A549 (cell line): ENCODE measurements at regions not wholly inside any gene's neighbourhood (a gene's known extent, or its start where the extent isn't known, plus 50 kb on each side); places are given as distances from the start of the nearest gene placed in this dataset.

ENCODE experiments used
- ATAC-seq, 2 experiments: fragments of 200-7000 bp in 1 of 2; fragments of >200 bp in 1 of 2; cut with Nextera tagmentation in 1 of 2; cut with Tn5 transposase in 1 of 2; 3 replicates each; pipeline versions ENCODE4 v1.8.0 to v1.9.1; 2018 to 2020; ENCODE audit warnings: mild to moderate bottlenecking in 1 of 2, moderate library complexity in 1 of 2
- CTCF ChIA-PET: fragments of 300-600 bp; sonication (Branson Sonifier 250); formaldehyde crosslinking; extraction: SDS; loops from one replicate; lab custom pipeline; 2021; ENCODE audit warnings: antibody characterized with exemption, inconsistent platforms; lab: Yijun Ruan, JAX
- POLR2A ChIA-PET: fragments of 350-600 bp; formaldehyde crosslinking; extraction: SDS; loops from one replicate; lab custom pipeline; 2021; ENCODE audit warnings: antibody characterized with exemption, inconsistent platforms; lab: Yijun Ruan, JAX
- DNase-seq, 2 experiments: peaks; one replicate each; pipeline versions ENCODE4 v3.0.0 to v3.0.0-alpha.2; 2011 to 2016; ENCODE audit warnings: low read depth in 1 of 2, low spot score in 1 of 2
- FAIRE-seq: peaks from 2 replicates; lab custom pipeline; 2011; peaks lifted over from hg19 to GRCh38; lab: Jason Lieb, UNC
- H3K27ac ChIP-seq, 2 experiments: fragments of >200 bp; sonication (Bioruptor Twin); formaldehyde crosslinking; 3 replicates each; pipeline ENCODE4 v1.5.1; 2016 to 2017
- H3K4me1 ChIP-seq: fragments of >200 bp; sonication (Bioruptor Twin); formaldehyde crosslinking; 3 replicates; pipeline ENCODE4 v1.6.1; 2016
- H3K4me2 ChIP-seq: fragments of >200 bp; sonication (Bioruptor Twin); formaldehyde crosslinking; 3 replicates; pipeline ENCODE4 v1.6.1; 2016
- H3K4me3 ChIP-seq: fragments of >200 bp; sonication (Bioruptor Twin); formaldehyde crosslinking; 3 replicates; pipeline ENCODE4 v1.5.1; 2016
- H3K9me3 ChIP-seq: fragments of >200 bp; sonication (Bioruptor Twin); formaldehyde crosslinking; 3 replicates; pipeline ENCODE4 v1.6.1; 2016
- BHLHE40 ChIP-seq: IDR thresholded peaks from 2 replicates; pipeline ENCODE4 v1.6.1; 2012; ENCODE audit warnings: low read depth, low read length, inconsistent platforms
- CBX2 ChIP-seq: fragments of 200-600 bp; sonication (generic); IDR thresholded peaks from 2 replicates; pipeline ENCODE4 v1.6.1; 2016; ENCODE audit warnings: low read depth, mild to moderate bottlenecking, borderline replicate concordance
- EHMT2 ChIP-seq: fragments of 200-600 bp; sonication (generic); IDR thresholded peaks from 2 replicates; pipeline ENCODE4 v1.6.1; 2016; ENCODE audit warnings: antibody characterized with exemption, low read depth, mild to moderate bottlenecking, moderate library complexity
- ESRRA ChIP-seq: fragments of 150-350 bp; IDR thresholded peaks from 2 replicates; pipeline ENCODE4 v1.6.1; 2014; ENCODE audit warnings: mild to moderate bottlenecking, low read length, borderline replicate concordance
- FOXS1 ChIP-seq: fragments of 250-450 bp; sonication (Bioruptor Pico); IDR thresholded peaks from 2 replicates; pipeline ENCODE4 v1.5.0; 2020; ENCODE audit warnings: mild to moderate bottlenecking, moderate library complexity
- HDAC2 ChIP-seq: fragments of 200-600 bp; sonication (generic); IDR thresholded peaks from 2 replicates; pipeline ENCODE4 v1.6.1; 2016
- HEYL ChIP-seq: fragments of 250-450 bp; sonication (Bioruptor Pico); IDR thresholded peaks from 2 replicates; pipeline ENCODE4 v1.8.0; 2021; ENCODE audit warnings: mild to moderate bottlenecking, moderate library complexity
- JUN ChIP-seq, 2 experiments: fragments of >200 bp; sonication (Bioruptor Twin); formaldehyde crosslinking; IDR thresholded peaks; 2 replicates in 1 of 2; 3 replicates in 1 of 2; pipeline ENCODE4 v1.6.1; 2016 to 2017
- JUNB ChIP-seq: fragments of >200 bp; sonication (Bioruptor Twin); formaldehyde crosslinking; IDR thresholded peaks from 2 replicates; pipeline ENCODE4 v1.6.1; 2016
- MAFK ChIP-seq: fragments of 450-650 bp; IDR thresholded peaks from 2 replicates; pipeline ENCODE4 v1.6.1; 2014; ENCODE audit not compliant: partially characterized antibody
- NFE2L2 ChIP-seq: fragments of 150-350 bp; conservative IDR thresholded peaks from 2 replicates; pipeline ENCODE4 v1.6.1; 2014; ENCODE audit warnings: low read length
- NPAS2 ChIP-seq: fragments of 250-450 bp; sonication (Bioruptor Pico); IDR thresholded peaks from 2 replicates; pipeline ENCODE4 v1.8.0; 2022; ENCODE audit warnings: mild to moderate bottlenecking, moderate library complexity, borderline replicate concordance
- NR3C1 ChIP-seq: fragments of >200 bp; sonication (Bioruptor Twin); formaldehyde crosslinking; IDR thresholded peaks from 3 replicates; pipeline ENCODE4 v1.6.1; 2017
- PHF8 ChIP-seq: fragments of 200-600 bp; sonication (generic); IDR thresholded peaks from 2 replicates; pipeline ENCODE4 v1.6.1; 2016; ENCODE audit warnings: low read depth, mild to moderate bottlenecking, antibody characterized with exemption, moderate library complexity, borderline replicate concordance
- RAD21 ChIP-seq, 2 experiments: fragments of >200 bp in 1 of 2; sonication (Bioruptor Twin) in 1 of 2; formaldehyde crosslinking in 1 of 2; IDR thresholded peaks in 1 of 2; conservative IDR thresholded peaks in 1 of 2; 2 replicates in 1 of 2; 3 replicates in 1 of 2; pipeline ENCODE4 v1.6.1; 2012 to 2018; ENCODE audit warnings: inconsistent platforms in 1 of 2
- SMC3 ChIP-seq: fragments of >200 bp; sonication (Bioruptor Twin); formaldehyde crosslinking; IDR thresholded peaks from 3 replicates; pipeline ENCODE4 v1.6.1; 2018; ENCODE audit warnings: inconsistent platforms
- TFCP2L1 ChIP-seq: fragments of 250-450 bp; sonication (Bioruptor Pico); IDR thresholded peaks from 2 replicates; pipeline ENCODE4 v1.5.0; 2021; ENCODE audit warnings: mild to moderate bottlenecking
- WGBS: methylation state at CpG from one replicate; pipeline ENCODE4 v1.1.6; 2017; ENCODE audit errors: missing lambda C conversion rate; 5-methylcytosine and 5-hydroxymethylcytosine counted together
- TF ChIP-seq, protein P1 (sequence below): IDR thresholded peaks from 2 replicates; pipeline ENCODE4 v1.6.1; 2012

DNA sequence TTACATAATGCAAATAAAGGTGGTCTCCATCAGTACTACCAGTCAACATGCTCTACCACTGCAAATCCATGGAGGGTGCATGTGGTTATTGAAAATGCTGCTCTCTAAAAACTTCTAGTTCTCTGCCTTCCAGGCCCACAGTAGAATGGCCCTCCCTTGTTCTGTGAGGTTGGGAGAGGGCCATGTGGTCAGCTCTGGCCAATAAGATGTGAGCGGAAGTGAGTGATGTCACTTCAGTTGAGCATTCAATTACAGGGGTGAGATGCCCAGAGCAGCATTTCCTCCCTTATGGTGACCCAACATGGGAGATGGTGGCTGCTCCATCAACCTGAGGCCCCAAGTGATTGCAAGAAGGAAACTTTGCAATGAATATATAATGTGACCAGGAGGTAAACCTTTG, 148.8 kb downstream of the CPEB2 start:
- DNase-seq: no peak
- CTCF ChIA-PET: no interaction called here
- peaks cover 21% of the 10 kb centered on the region for H3K4me1 ChIP-seq
- WGBS: 100% methylated on average over 1 of the region's 1 CpG
- TF ChIP-seq RAD21 (conservative IDR thresholded peaks at IDR 0.05 in 1 of 2, IDR thresholded peaks at IDR 0.05 in 1 of 2): no peak
- H3K27ac ChIP-seq: peak overlapping the region; percentile 92 to 95
- no peak overlapping the region for H3K4me3 ChIP-seq
- no peak overlapping the region for H3K4me2 ChIP-seq
- POLR2A ChIA-PET: no interaction called here
- no peak for ATAC-seq
- no peak for FAIRE-seq
- H3K9me3 ChIP-seq: no peaks in the 10 kb centered on the region

DNA sequence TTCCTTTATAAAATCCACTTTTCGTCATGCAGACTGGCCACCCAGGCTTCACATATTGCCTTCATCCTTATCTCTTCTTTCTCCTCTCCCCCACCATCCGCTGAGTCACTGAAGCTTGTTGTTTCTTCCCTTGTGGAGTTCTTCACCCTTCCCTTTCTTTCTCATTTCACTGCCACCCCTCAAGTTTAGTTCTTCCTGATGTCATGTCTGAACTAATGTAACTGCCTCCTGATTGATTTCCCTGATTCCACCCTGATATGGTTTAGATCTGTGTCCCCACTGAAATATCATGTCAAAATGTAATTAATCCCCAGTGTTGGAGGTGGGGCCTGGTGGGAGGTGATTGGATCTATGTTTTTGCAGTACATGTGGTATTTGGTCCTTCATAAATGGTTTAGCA, 151.4 kb downstream of the CPEB2 start:
- CTCF ChIA-PET: interaction anchor here (1.1 to 1.6 kb wide), 3 partner anchors 10 to 70 kb away, joined by 3 to 6 read pairs (median 3); no protein-coding TSS in a partner anchor
- WGBS: 95% methylated on average over 2 of the region's 2 CpGs
- no peak overlapping the region for H3K4me3 ChIP-seq
- H3K9me3 ChIP-seq: no peaks in the 10 kb centered on the region
- ATAC-seq: no peak
- peak overlapping the region in 1 of 2 experiments; percentile 65; a peak in 2 of 6 replicates for H3K27ac ChIP-seq
- no peak for FAIRE-seq
- TF ChIP-seq FOXS1 (CRISPR knock-in tag) (no peak), NR3C1 (no peak)
- no peak overlapping the region for H3K4me2 ChIP-seq
- peaks cover 21% of the 10 kb centered on the region for H3K4me1 ChIP-seq
- POLR2A ChIA-PET: no interaction called here
- no peak for DNase-seq

DNA sequence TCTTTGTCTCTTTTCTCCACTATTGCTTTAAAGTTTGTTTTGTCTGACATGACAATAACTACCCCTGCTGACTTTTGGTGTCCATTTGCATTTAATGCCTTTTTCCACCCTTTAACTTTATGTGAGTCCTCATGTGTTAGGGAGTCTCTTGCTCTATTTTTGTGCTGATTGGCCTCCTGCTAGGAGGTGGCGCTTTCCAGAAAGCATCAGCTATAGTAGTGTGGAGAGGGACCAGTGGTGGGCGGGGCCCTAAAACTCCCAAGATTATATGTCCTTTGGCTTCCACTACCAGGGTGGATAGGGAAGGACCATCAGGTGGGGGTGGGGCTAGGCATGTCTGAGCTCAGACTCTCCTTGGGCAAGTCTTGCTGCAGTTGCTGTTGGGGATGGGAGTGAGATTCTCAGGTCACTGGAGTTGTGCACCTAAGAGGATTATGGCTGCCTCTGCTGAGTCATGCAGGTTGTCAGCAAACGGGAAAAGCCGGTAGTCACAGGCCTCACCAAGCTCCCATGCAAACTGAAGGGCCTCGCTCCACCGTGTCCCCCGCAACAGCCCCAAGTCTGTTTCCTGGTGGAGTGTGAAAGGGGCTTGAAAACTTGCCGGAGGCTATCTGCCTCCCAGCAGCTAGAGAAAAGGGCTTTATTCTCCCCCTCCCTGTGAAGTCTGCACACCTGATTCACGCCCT, 156.3 kb downstream of the CPEB2 start:
- ChIA-PET POLR2A (no interaction called here), CTCF (no interaction called here)
- Histone ChIP-seq H3K4me2 (no peak overlapping the region), H3K9me3 (no peaks in the 10 kb centered on the region), H3K4me1 (peaks cover 14% of the 10 kb centered on the region; the same call in 2 of the 3 replicates)
- WGBS: 92% methylated on average over 9 of the region's 9 CpGs
- TF ChIP-seq JUN (IDR thresholded peaks at IDR 0.05) (no peak), NFE2L2 (no peak), PHF8 (no peak), HEYL (CRISPR knock-in tag) (no peak), MAFK (no peak), CBX2 (no peak), TFCP2L1 (CRISPR knock-in tag) (no peak), ESRRA (no peak), NR3C1 (no peak), EHMT2 (no peak), BHLHE40 (no peak)
- TF ChIP-seq, protein P1, sequence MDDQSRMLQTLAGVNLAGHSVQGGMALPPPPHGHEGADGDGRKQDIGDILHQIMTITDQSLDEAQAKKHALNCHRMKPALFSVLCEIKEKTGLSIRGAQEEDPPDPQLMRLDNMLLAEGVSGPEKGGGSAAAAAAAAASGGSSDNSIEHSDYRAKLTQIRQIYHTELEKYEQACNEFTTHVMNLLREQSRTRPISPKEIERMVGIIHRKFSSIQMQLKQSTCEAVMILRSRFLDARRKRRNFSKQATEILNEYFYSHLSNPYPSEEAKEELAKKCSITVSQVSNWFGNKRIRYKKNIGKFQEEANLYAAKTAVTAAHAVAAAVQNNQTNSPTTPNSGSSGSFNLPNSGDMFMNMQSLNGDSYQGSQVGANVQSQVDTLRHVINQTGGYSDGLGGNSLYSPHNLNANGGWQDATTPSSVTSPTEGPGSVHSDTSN: no peak
- TF ChIP-seq, all 56 proteins: peak for 0
- FAIRE-seq: no peak
- Histone ChIP-seq H3K4me3 (no peak overlapping the region), H3K27ac (peak overlapping the region; percentile 27 to 63; a peak in 3 of 6 replicates)
- DNase-seq: no peak
- ATAC-seq: no peak

DNA sequence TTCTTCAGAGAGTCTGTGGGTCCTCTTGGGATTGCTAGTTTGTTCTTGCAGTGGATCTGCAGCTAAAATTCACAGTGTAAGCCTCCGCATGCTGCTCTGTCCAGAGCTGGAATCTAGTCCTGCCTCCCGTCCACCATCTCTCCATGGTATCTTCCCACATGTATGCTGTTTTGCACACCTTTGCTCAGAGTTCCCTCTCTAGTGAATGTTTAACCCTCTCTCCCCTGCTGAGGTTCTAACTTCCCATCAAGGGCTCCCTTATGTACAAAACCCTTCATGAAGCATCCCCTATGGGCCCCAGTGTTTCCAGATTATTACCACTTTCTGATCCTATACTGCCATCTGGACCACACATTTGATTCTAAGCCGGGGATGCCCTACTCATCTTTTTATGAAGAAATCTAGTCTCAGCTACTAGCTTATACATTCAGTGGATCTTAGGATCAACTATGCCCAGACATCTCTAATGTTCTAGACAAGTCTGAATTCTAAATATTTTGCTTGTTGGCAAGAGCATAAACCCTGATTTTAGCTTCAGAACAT, 157.3 kb downstream of the CPEB2 start:
- peak overlapping the region in 1 of 2 experiments; percentile 63; a peak in 2 of 6 replicates for H3K27ac ChIP-seq
- FAIRE-seq (no peak), ATAC-seq (no peak), DNase-seq (no peak)
- H3K4me2 ChIP-seq: no peak overlapping the region
- ChIA-PET CTCF (interaction anchor here (1.1 kb wide), 1 partner anchor 793 kb away, joined by 3 read pairs; no protein-coding TSS in a partner anchor), POLR2A (no interaction called here)
- TF ChIP-seq SMC3: peak; percentile 19; the same call in 1 of the 3 replicates
- peak in 1 of 2 experiments; percentile 15; a peak in 1 of 5 replicates for TF ChIP-seq RAD21 (conservative IDR thresholded peaks at IDR 0.05 in 1 of 2, IDR thresholded peaks at IDR 0.05 in 1 of 2)
- TF ChIP-seq HDAC2: no peak
- no peak for TF ChIP-seq JUNB
- TF ChIP-seq NPAS2: no peak
- H3K4me1 ChIP-seq: peaks cover 14% of the 10 kb centered on the region; the same call in 2 of the 3 replicates
- no peak overlapping the region for H3K4me3 ChIP-seq
- 89% methylated on average over 3 of the region's 3 CpGs for WGBS
- no peaks in the 10 kb centered on the region for H3K9me3 ChIP-seq
